Parathyroid adenoma (tissue), 2 donors: ENCODE measurements at regions not wholly inside any gene's neighbourhood (a gene's known extent, or its start where the extent isn't known, plus 50 kb on each side); places are given as distances from the start of the nearest gene placed in this dataset.

Experiments
- H2AFZ ChIP-seq: fragments of 300-600 bp; sonication (generic); one replicate; pipeline ENCODE4 v1.7.0; 2017; ENCODE audit warnings: antibody characterized with exemption, mild to moderate bottlenecking
- H3K27ac ChIP-seq: fragments of 300-600 bp; sonication (generic); one replicate; pipeline ENCODE4 v1.7.0; 2017
- H3K27me3 ChIP-seq: fragments of 300-600 bp; sonication (generic); one replicate; pipeline ENCODE4 v1.7.0; 2017; ENCODE audit warnings: low read length; ENCODE audit not compliant: control insufficient read depth, insufficient read depth
- H3K36me3 ChIP-seq: fragments of 300-600 bp; sonication (generic); one replicate; pipeline ENCODE4 v1.7.0; 2017; ENCODE audit warnings: low read length; ENCODE audit not compliant: control insufficient read depth, insufficient read depth
- H3K4me1 ChIP-seq: fragments of 300-600 bp; sonication (generic); one replicate; pipeline ENCODE4 v1.7.0; 2017; ENCODE audit warnings: control low read depth
- H3K4me2 ChIP-seq: fragments of 300-600 bp; sonication (generic); one replicate; pipeline ENCODE4 v1.7.0; 2017; ENCODE audit warnings: low read length
- H3K4me3 ChIP-seq: fragments of 300-600 bp; sonication (generic); one replicate; pipeline ENCODE4 v1.7.0; 2017; ENCODE audit warnings: low read depth, low read length
- H3K79me2 ChIP-seq: fragments of 300-600 bp; sonication (generic); one replicate; pipeline ENCODE4 v1.7.0; 2017; ENCODE audit warnings: control low read depth
- H3K9ac ChIP-seq: fragments of 300-600 bp; sonication (generic); one replicate; pipeline ENCODE4 v1.7.0; 2017; ENCODE audit warnings: mild to moderate bottlenecking
- H3K9me3 ChIP-seq: fragments of 300-600 bp; sonication (generic); one replicate; pipeline ENCODE4 v1.7.0; 2017; ENCODE audit warnings: low read length; ENCODE audit not compliant: control insufficient read depth
- TF ChIP-seq, protein P1 (sequence below): fragments of 300-600 bp; sonication (generic); IDR thresholded peaks from one replicate; pipeline ENCODE4 v1.7.0; 2017; ENCODE audit warnings: antibody characterized with exemption, mild to moderate bottlenecking
- donor health status: primary hyperparathyroidism.

DNA sequence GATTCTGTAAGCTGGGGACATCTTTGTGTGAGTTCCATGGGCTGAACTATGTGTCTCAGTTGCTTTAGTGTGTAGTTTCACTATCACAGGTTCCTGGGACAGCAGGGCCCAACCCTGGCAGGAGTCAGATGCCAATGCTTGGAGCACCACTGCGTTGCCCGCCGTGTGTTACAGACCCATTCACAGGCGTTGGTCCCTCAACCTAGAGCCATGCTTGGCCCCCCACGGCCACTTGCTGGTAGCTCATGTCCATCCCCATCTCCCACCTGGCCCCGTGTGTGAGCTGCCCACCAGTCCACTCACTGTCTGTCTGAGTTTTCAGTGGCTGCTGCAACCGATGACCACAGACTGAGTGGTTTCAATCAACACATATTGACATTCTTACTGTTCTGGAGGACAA lies 546.9 kb downstream of the TCERG1L start:
- no peaks in the 10 kb centered on the region for H3K27me3 ChIP-seq
- no peaks in the 10 kb centered on the region for H3K36me3 ChIP-seq
- H3K79me2 ChIP-seq = no peaks in the 10 kb centered on the region
- H3K27ac ChIP-seq = no peak overlapping the region
- no peak overlapping the region for H3K4me2 ChIP-seq
- no peak overlapping the region for H3K9ac ChIP-seq
- no peak overlapping the region for H3K4me3 ChIP-seq
- H3K4me1 ChIP-seq = no peaks in the 10 kb centered on the region
- no peak overlapping the region for H2AFZ ChIP-seq
- H3K9me3 ChIP-seq = no peaks in the 10 kb centered on the region
- TF ChIP-seq, protein P1, sequence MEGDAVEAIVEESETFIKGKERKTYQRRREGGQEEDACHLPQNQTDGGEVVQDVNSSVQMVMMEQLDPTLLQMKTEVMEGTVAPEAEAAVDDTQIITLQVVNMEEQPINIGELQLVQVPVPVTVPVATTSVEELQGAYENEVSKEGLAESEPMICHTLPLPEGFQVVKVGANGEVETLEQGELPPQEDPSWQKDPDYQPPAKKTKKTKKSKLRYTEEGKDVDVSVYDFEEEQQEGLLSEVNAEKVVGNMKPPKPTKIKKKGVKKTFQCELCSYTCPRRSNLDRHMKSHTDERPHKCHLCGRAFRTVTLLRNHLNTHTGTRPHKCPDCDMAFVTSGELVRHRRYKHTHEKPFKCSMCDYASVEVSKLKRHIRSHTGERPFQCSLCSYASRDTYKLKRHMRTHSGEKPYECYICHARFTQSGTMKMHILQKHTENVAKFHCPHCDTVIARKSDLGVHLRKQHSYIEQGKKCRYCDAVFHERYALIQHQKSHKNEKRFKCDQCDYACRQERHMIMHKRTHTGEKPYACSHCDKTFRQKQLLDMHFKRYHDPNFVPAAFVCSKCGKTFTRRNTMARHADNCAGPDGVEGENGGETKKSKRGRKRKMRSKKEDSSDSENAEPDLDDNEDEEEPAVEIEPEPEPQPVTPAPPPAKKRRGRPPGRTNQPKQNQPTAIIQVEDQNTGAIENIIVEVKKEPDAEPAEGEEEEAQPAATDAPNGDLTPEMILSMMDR = no peak

DNA sequence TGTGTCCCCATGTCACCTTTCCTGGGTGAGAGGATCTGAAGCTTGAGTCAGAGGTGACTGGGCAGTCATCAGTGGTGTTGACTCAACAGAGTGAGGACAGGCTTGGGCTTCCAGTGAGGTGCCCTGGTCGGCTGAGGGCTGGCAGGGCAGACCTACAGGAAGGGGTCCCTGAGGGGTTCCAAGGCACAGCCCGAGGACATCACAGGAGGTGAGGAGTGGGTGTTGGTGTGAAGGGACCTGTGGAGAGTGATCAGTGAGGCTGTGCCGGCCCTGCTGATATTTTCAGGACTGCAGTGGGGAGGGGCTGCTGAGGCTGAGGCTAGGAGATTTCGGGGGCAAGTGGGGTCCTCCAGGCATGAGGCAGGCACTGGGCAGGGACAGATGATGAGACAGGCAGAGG lies 545.5 kb downstream of the TCERG1L start:
- TF ChIP-seq, protein P1 = no peak
- no peak overlapping the region for H3K4me3 ChIP-seq
- H3K27ac ChIP-seq = no peak overlapping the region
- no peaks in the 10 kb centered on the region for H3K9me3 ChIP-seq
- no peaks in the 10 kb centered on the region for H3K36me3 ChIP-seq
- H3K27me3 ChIP-seq = no peaks in the 10 kb centered on the region
- H3K79me2 ChIP-seq = no peaks in the 10 kb centered on the region
- no peak overlapping the region for H3K9ac ChIP-seq
- H2AFZ ChIP-seq = no peak overlapping the region
- H3K4me1 ChIP-seq = no peaks in the 10 kb centered on the region
- no peak overlapping the region for H3K4me2 ChIP-seq

DNA sequence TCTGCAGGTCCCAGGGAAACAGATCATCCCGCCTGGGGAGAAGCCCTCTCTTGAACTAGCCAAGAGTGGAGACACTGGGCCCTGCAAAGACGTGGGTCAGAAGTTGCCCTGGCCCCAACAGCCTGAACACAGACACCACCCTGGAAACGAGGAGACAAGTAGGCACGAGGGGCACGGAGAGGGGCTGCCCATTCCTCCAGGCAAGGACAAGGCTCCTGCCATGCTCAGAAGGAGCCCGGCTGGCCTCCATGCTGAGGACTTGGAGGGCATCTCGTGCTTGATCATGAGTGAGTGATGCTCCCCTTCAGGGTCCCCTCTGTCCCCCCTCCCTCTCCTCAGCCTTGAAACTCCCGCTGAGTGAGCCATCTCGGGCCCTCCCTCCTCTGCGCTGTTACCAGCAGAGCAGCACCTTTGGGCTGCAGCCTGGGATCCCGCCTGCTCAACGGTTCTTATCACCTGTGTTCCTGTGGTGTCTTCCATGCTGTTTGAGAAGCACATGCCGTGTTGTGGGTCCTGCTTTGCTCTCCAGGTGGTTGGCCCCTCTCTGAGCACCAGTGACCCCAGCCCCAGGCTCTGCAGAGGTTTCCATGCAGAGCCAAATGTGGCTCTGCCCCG lies 544.3 kb downstream of the TCERG1L start:
- no peak overlapping the region for H3K27ac ChIP-seq
- TF ChIP-seq, protein P1 = no peak
- H3K79me2 ChIP-seq = no peaks in the 10 kb centered on the region
- H3K4me1 ChIP-seq = no peaks in the 10 kb centered on the region
- H3K4me2 ChIP-seq = no peak overlapping the region
- no peak overlapping the region for H3K9ac ChIP-seq
- H3K27me3 ChIP-seq = no peaks in the 10 kb centered on the region
- no peaks in the 10 kb centered on the region for H3K9me3 ChIP-seq
- H3K4me3 ChIP-seq = no peak overlapping the region
- no peaks in the 10 kb centered on the region for H3K36me3 ChIP-seq
- no peak overlapping the region for H2AFZ ChIP-seq

DNA sequence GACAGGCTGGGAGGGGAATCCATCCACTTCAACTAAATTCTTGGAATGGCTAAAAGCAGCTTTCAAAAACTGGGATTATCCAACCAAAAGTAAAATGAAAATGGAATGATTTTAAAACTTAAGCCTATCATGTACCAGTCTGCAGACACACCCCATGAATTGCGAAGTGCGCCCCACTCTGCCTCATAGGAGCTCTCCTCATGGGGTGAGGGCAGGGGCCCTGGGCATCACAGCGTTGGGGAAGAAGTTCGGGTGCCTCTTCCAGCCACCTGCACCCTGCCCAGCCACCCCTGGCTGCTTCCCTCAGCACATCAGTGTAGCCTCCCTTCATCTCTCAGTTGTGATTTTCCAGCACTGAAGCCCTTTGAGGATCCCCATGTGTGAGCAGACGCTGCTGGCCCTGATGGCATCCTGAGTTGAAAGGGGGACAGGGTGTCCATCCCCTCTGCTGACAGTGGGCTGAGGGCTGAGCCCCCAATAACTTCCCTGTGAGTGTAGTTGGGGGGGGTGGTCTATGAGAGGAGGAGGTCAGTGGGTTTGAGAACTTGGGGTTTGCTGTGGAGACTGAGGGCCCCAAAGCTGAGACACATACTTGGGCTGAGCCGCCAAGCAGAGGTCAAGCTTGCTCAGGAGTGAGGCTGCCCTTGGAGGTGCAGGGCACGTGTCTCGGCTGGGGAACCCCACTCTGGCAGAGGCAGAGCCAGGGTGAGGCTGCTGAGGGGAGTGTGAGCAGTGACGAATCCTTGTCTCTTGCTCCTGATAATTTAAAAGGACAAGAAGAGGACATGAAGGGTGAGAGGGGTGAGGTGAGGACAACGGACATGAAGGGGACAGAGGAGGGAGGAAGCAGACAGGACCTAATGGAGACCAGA lies 542.1 kb downstream of the TCERG1L start:
- H3K4me2 ChIP-seq = no peak overlapping the region
- no peak overlapping the region for H3K27ac ChIP-seq
- H3K9me3 ChIP-seq = no peaks in the 10 kb centered on the region
- no peaks in the 10 kb centered on the region for H3K4me1 ChIP-seq
- TF ChIP-seq, protein P1 = no peak
- H3K27me3 ChIP-seq = no peaks in the 10 kb centered on the region
- no peaks in the 10 kb centered on the region for H3K79me2 ChIP-seq
- no peak overlapping the region for H3K4me3 ChIP-seq
- H3K36me3 ChIP-seq = no peaks in the 10 kb centered on the region
- no peak overlapping the region for H2AFZ ChIP-seq
- H3K9ac ChIP-seq = no peak overlapping the region
